Activated CD4-positive, alpha-beta T cell treated with anti-CD3 and anti-CD28 coated beads, Interleukin-2, amount 10 ng/mL, durations not matched to agents 24 days and 14 days (primary cell): ENCODE measurements at regions not wholly inside any gene's neighbourhood (a gene's known extent, or its start where the extent isn't known, plus 50 kb on each side); places are given as distances from the start of the nearest gene placed in this dataset.
"Not testable (repeated sequence)": the region's sequence is repeated elsewhere in the genome, so short reads cannot be mapped to it uniquely, and the experiment has no call there.

Source experiments
- DNase-seq: peaks from one replicate; pipeline ENCODE4 v3.0.0; 2022
- H3K27ac Mint-ChIP-seq: one replicate; pipeline ENCODE4 v1.8.0; 2022; ENCODE audit warnings: mild to moderate bottlenecking, mixed read lengths
- H3K27me3 Mint-ChIP-seq: one replicate; pipeline ENCODE4 v1.8.0; 2022; ENCODE audit warnings: mixed read lengths
- H3K36me3 Mint-ChIP-seq: one replicate; pipeline ENCODE4 v1.8.0; 2022; ENCODE audit warnings: low read depth, mild to moderate bottlenecking, mixed read lengths
- H3K4me1 Mint-ChIP-seq: one replicate; pipeline ENCODE4 v1.8.0; 2021; ENCODE audit warnings: mixed read lengths
- H3K4me3 Mint-ChIP-seq: one replicate; pipeline ENCODE4 v1.8.0; 2022; ENCODE audit warnings: mild to moderate bottlenecking, moderate library complexity, mixed read lengths
- H3K9me3 Mint-ChIP-seq: one replicate; pipeline ENCODE4 v1.8.0; 2021; ENCODE audit warnings: mixed read lengths
- intact Hi-C: fragments of 100-400 bp; cut with micrococcal nuclease; formaldehyde crosslinking; loops from one replicate; pipeline ENCODE4 v1.15.1; 2023

DNA sequence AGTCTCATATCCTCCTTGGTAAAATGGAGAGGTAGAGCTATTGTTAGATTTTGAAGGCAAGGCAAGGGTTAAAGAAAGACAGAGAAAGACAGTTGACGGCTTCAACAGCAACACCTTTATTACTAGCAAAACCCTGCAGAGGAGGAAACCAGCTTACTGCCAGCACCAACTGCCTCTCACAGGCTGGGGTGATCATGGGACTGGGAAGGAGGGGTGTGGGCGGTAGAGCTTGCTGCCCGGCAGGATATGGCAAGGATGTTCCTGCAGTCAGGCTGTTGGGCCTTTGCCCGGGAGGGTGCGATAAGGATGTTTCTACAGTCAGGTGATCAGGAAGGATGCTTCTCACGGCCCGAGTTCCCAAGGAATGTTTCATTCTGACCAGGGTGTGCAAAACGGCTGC lies 310.0 kb downstream of the FOXD4L4 start:
- H3K27ac Mint-ChIP-seq, intact Hi-C loops, H3K9me3 Mint-ChIP-seq, DNase-seq, H3K4me3 Mint-ChIP-seq, H3K27me3 Mint-ChIP-seq, H3K4me1 Mint-ChIP-seq, H3K36me3 Mint-ChIP-seq: not testable (repeated sequence)

DNA sequence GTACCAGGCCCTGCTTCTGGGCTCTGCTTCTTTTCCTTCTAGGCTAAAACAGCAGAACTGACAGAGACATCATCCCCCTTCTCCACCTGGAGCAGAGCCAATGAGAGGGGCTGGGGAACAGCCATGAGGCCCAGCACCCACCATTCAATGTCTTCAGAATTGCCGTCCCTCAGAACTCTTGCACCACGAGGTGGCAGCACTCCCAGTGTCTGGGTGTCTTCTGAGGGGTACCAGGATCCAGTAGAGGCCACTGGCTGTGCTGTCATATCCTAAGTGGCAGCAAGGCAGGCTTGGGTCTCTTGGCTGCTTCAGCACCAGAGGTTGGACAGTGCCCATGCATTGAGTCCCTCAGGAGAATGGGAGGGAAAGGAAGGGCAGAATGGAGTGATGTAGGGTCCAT lies 312.8 kb downstream of the FOXD4L4 start:
- H3K27me3 Mint-ChIP-seq, H3K9me3 Mint-ChIP-seq, H3K4me3 Mint-ChIP-seq, H3K4me1 Mint-ChIP-seq, intact Hi-C loops, DNase-seq, H3K27ac Mint-ChIP-seq, H3K36me3 Mint-ChIP-seq: not testable (repeated sequence)

DNA sequence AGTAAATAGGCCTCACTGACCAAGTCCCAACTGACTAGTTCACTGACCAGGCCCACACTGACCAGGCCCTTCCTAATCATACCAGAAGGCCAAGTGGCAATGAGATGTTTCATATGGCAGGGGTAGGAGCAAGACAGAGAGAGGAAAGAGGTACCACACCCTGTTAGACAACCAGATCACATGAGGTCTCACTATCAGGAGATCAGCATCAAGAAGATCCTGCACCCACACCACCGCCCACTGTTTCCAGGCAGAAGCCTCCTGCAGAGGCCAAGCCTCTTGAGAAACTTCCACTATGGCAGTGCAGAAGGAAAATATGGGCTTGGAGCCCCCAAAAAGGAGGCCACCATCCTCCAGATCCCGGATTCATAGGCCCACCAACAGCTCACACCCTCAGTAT lies 317.8 kb downstream of the FOXD4L4 start:
- H3K4me1 Mint-ChIP-seq, H3K36me3 Mint-ChIP-seq, H3K27me3 Mint-ChIP-seq, H3K27ac Mint-ChIP-seq, intact Hi-C loops, DNase-seq, H3K9me3 Mint-ChIP-seq, H3K4me3 Mint-ChIP-seq: not testable (repeated sequence)

DNA sequence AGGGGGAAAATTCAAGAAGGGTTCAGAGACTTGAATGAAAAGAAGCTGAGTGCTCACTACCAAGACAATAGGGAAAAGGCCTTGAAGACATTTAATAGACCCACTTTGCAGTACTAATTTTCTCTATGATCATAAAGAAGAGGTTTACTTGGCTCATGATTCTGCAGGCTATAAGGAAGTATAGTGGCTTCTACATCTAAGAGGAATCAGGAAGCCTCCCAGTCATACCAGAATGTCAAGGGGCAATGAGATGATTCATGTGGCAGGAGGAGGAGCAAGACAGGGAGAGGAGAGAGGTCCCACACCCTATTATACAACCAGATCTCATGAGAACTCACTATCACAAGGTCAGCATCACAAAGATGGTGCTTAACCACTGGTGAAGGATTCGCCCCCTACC lies 323.7 kb downstream of the FOXD4L4 start:
- intact Hi-C loops, H3K27me3 Mint-ChIP-seq, H3K27ac Mint-ChIP-seq, H3K9me3 Mint-ChIP-seq, DNase-seq, H3K4me1 Mint-ChIP-seq, H3K4me3 Mint-ChIP-seq, H3K36me3 Mint-ChIP-seq: not testable (repeated sequence)

DNA sequence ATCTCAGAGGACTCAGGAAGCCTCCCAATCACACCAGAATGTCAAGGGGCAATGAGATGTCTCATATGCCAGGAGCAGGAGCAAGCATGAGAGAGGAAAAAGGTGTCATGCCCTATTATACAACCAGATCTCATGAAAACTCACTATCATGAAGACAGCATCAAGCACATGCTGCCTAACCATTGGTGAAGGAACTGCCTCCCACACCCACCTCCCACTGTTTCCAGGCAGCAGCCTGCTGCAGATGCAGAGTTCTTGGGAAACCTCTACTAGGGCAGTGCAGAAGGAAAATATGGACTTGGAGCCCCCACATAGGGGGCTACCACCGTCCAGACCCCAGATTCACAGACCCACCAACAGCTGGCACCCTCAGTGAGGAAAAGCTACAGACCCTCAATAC lies 326.9 kb downstream of the FOXD4L4 start:
- H3K9me3 Mint-ChIP-seq, H3K4me1 Mint-ChIP-seq, H3K36me3 Mint-ChIP-seq, DNase-seq, intact Hi-C loops, H3K27ac Mint-ChIP-seq, H3K27me3 Mint-ChIP-seq, H3K4me3 Mint-ChIP-seq: not testable (repeated sequence)

DNA sequence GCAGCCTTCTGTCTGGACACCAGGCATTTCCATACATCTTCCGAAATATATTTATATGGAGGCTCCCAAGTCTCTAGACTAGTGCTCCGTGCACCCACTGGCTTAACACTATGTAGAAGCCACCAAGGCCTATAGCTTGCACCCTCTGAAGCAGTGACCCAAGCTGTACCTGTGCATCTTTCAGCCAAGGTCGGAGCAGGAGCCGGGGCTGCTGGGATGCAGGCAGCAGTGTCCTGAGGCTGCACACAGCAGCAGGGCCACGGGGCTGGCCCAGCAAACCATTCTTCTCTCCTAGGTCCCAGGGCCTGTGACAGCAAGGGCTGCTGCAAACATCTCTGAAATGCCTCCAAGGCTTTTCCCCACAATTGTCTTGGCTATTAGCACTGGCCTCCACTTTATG lies 328.8 kb downstream of the FOXD4L4 start:
- H3K27me3 Mint-ChIP-seq, H3K4me3 Mint-ChIP-seq, DNase-seq, H3K9me3 Mint-ChIP-seq, H3K4me1 Mint-ChIP-seq, H3K27ac Mint-ChIP-seq, intact Hi-C loops, H3K36me3 Mint-ChIP-seq: not testable (repeated sequence)

DNA sequence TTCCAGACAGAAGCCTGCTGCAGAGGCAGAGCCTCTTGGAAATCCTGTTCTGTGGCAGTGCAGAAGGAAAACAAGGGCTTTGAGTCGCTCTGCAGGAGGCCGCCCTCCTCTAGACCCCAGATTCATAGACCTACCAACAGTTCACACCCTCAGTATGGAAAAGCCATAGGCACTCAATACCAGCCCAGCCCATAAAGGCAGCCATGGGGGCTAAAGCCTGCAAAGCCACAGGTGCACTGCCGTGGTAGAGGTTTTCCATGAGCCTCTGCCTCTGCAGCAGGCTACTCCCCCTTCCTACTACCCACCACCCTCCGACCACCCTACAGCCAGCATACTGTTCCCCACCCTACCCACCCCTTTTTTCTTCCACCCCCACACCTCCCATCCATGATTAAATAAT lies 330.3 kb downstream of the FOXD4L4 start:
- H3K9me3 Mint-ChIP-seq, H3K36me3 Mint-ChIP-seq, H3K4me1 Mint-ChIP-seq, intact Hi-C loops, H3K4me3 Mint-ChIP-seq, H3K27ac Mint-ChIP-seq, H3K27me3 Mint-ChIP-seq: not testable (repeated sequence)
- peak; percentile 47 for DNase-seq

DNA sequence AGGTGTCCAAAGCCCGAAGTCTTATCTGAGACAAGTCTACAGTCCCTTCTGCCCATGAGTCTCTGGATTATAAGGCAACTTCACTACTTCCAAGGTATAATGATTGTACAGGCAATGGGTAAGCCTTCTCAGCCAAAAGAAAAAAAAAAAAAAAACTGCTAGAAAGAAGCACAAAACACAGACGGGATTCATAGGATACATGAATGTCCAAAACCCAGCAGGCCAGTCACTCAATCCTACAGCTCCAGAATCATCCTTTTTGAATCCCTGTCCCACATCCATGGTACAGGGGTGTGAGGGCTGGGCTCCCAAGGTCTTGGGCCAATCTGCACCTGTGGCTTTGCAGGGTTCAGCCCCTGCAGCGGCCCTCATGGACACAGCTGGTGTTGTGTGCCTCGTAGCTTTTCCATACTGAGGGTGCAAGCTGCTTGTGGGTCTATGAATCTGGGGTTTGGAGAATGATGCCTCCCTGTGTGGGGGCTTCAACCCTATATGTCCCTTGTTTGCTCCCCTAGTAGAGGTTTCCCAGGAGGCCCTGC lies 331.6 kb downstream of the FOXD4L4 start:
- H3K27me3 Mint-ChIP-seq, H3K4me3 Mint-ChIP-seq, H3K9me3 Mint-ChIP-seq, DNase-seq, H3K36me3 Mint-ChIP-seq, intact Hi-C loops, H3K27ac Mint-ChIP-seq, H3K4me1 Mint-ChIP-seq: not testable (repeated sequence)

DNA sequence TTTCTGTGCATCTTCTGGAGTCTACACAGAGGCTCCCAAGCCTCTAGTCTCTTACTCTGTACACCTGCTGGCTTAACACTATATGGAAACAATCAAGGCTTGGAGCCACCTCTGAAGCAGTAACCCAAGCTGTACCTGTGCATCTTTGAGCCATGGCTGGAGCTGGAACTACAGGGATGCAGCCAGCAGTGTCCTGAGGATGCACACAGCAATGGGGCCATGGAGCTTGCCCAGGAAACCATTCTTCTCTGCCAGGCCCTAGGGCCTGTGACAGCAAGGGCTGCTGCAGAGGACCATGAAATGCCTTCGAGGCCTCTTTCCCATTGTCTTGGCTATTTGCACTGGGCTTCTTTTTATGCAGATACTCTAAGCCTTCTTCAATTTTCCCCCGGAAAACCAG lies 332.1 kb downstream of the FOXD4L4 start:
- H3K4me3 Mint-ChIP-seq, H3K27ac Mint-ChIP-seq, H3K27me3 Mint-ChIP-seq, intact Hi-C loops, H3K4me1 Mint-ChIP-seq, H3K36me3 Mint-ChIP-seq, DNase-seq, H3K9me3 Mint-ChIP-seq: not testable (repeated sequence)

DNA sequence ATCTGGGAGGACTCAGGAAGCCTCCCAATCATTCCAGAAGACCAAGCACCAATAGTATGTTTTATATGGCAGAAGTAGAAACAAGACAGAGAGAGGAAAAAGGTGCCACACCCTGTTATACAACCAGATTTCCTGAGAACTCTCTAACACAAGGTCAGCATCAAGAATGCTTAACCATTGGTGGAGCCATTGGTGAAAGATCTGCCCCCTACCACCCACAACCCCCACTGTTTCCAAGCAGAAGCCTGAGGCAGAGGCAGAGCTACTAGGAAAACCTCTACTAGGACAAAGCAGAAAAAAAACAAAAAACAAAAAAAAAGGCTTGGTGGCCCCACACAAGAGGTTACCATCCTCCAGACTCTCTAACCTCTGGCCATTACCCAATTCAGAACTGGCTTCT lies 336.2 kb downstream of the FOXD4L4 start:
- DNase-seq, H3K4me3 Mint-ChIP-seq, H3K4me1 Mint-ChIP-seq, H3K27ac Mint-ChIP-seq, H3K27me3 Mint-ChIP-seq, H3K36me3 Mint-ChIP-seq, H3K9me3 Mint-ChIP-seq, intact Hi-C loops: not testable (repeated sequence)

DNA sequence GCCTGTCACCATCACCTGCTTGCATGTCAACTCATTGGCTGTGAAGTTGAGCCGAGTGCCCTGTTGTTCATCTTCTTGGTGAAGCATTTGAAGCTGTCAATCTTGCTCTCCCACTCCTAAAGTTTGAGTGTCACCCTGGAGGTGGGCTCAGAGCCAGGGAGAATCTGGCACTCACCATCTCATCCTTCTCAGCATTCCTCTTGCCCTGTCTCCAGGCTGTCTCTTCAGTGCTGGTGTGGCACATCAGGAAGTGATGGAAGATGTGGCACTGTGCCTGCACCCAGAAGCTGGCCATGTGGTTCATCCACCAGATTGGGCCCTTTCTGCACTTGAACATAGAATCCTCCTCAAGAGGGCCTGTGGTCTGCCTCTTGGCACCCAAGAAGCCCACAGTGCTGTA lies 345.9 kb downstream of the FOXD4L4 start:
- peak; percentile 48 for DNase-seq
- H3K4me1 Mint-ChIP-seq, H3K4me3 Mint-ChIP-seq, H3K36me3 Mint-ChIP-seq, H3K9me3 Mint-ChIP-seq, H3K27me3 Mint-ChIP-seq, H3K27ac Mint-ChIP-seq, intact Hi-C loops: not testable (repeated sequence)
